ENCODE measurements at regions not wholly inside any gene's neighbourhood (a gene's known extent, or its start where the extent isn't known, plus 50 kb on each side); places are given as distances from the start of the nearest gene placed in this dataset.

GRCh38 chr6:80638213-80639055 lies 532.0 kb downstream of the BCKDHB start:
- no peak for TF ChIP-seq YY1 (IDR thresholded peaks at IDR 0.05; ENCODE audit: insufficient read depth, insufficient read length)
- TF ChIP-seq ZNF274 (IDR thresholded peaks at IDR 0.05; ENCODE audit: low read depth, low read length), result no peak
- no peak for TF ChIP-seq SUZ12 (IDR thresholded peaks at IDR 0.05; ENCODE audit: extremely low read depth, insufficient read depth, insufficient read length)

Data from NT2/D1 (cell line).